ENCODE measurements at regions not wholly inside any gene's neighbourhood (a gene's known extent, or its start where the extent isn't known, plus 50 kb on each side); places are given as distances from the start of the nearest gene placed in this dataset.

- TF ChIP-seq MAFK (IDR thresholded peaks at IDR 0.05; ENCODE audit: low read depth, low read length) (no peak), ELK1 (IDR thresholded peaks at IDR 0.05; ENCODE audit: borderline replicate concordance, low read depth, low read length) (no peak), MXI1 (IDR thresholded peaks at IDR 0.05; ENCODE audit: borderline replicate concordance, low read depth, low read length) (no peak), RCOR1 (IDR thresholded peaks at IDR 0.05; ENCODE audit: insufficient replicate concordance, low read length) (no peak), NFE2L2 (IDR thresholded peaks at IDR 0.05; ENCODE audit: low read depth, low read length) (no peak), BHLHE40 (IDR thresholded peaks at IDR 0.05; ENCODE audit: low read depth, low read length) (no peak), CHD1 (IDR thresholded peaks at IDR 0.05; ENCODE audit: low read depth, low read length) (no peak), MAZ (IDR thresholded peaks at IDR 0.05; ENCODE audit: borderline replicate concordance, low read depth, low read length) (no peak), RAD21 (IDR thresholded peaks at IDR 0.05; ENCODE audit: low read length) (no peak), SMC3 (IDR thresholded peaks at IDR 0.05; ENCODE audit: low read depth, low read length) (no peak), POLR2A (IDR thresholded peaks at IDR 0.05; ENCODE audit: low read depth, low read length) (no peak)
- 42% methylated on average over 32 of the region's 75 CpGs; no CpG with 5 or more reads in 1 of the 2 experiments for WGBS, 2 experiments (ENCODE audit: extremely low coverage in 2 of 2, insufficient read length in 1 of 2)
- no peak for ATAC-seq (ENCODE audit: low read depth)
Observed at GRCh38 chr17:21843318-21843865, 151.1 kb downstream of the KCNJ18 start.

More at GRCh38 chr17:21843318-21843865, 151.1 kb downstream of the KCNJ18 start:
- Histone ChIP-seq H4K8ac (ENCODE audit: low read depth in 2 of 2, low read length in 2 of 2) (no peak overlapping the region), H3K4me3 (ENCODE audit: insufficient read depth, low read depth, low read length) (no peak overlapping the region), H3K9ac (ENCODE audit: low read depth, low read length) (no peak overlapping the region), H3K4me2 (ENCODE audit: low read depth, low read length) (no peak overlapping the region), H2BK20ac (ENCODE audit: low read depth, low read length) (no peak overlapping the region), H2AFZ (replicated peaks; ENCODE audit: low read length, poor library complexity) (no peak overlapping the region), H3K4me1 (ENCODE audit: control insufficient read depth, insufficient read depth, low read length) (no peaks in the 10 kb centered on the region), H3K27ac (ENCODE audit: insufficient read depth, low read length) (no peak overlapping the region), H3K9me1 (ENCODE audit: insufficient read depth, low read length) (no peaks in the 10 kb centered on the region), H3K14ac (replicated peaks; ENCODE audit: low read depth, low read length) (no peak overlapping the region), H2BK15ac (ENCODE audit: low read depth, low read length) (no peak overlapping the region), H3K4ac (ENCODE audit: low read depth, low read length) (no peak overlapping the region), H3K9me3 (ENCODE audit: control insufficient read depth, insufficient read depth, low read length) (peaks cover 3% of the 10 kb centered on the region; the same call in 1 of the 2 replicates), H2BK120ac (ENCODE audit: low read depth, low read length) (no peak overlapping the region), H2AK5ac (ENCODE audit: low read depth, low read length) (no peak overlapping the region), H2AK9ac (replicated peaks; ENCODE audit: low read depth, low read length, poor library complexity) (no peak overlapping the region), H4K91ac (ENCODE audit: insufficient read depth, low read depth, low read length) (no peak overlapping the region), H2BK5ac (ENCODE audit: low read depth, low read length, poor library complexity, severe bottlenecking) (no peak overlapping the region), H3K27me3 (ENCODE audit: control insufficient read depth, insufficient read depth, low read length) (no peaks in the 10 kb centered on the region), H3K79me1 (ENCODE audit: low read depth in 1 of 2, low read length in 2 of 2) (no peaks in the 10 kb centered on the region), H3K23ac (ENCODE audit: low read depth, low read length) (no peak overlapping the region), H3K36me3 (ENCODE audit: control insufficient read depth, insufficient read depth, low read length) (no peaks in the 10 kb centered on the region), H3K18ac (ENCODE audit: low read depth, low read length) (no peak overlapping the region), H4K5ac (ENCODE audit: low read depth, low read length) (no peak overlapping the region), H3K56ac (ENCODE audit: extremely low read depth, insufficient read depth, low read length) (no peak overlapping the region), H4K20me1 (ENCODE audit: insufficient read depth, low read length) (no peaks in the 10 kb centered on the region)
- DNase-seq = no peak
- CTCF ChIA-PET = no interaction called here
- POLR2A ChIA-PET (ENCODE audit: unreplicated experiment) = no interaction called here
- BruUV-seq (replicated peaks) = no TSS peak
- intact Hi-C loops (cut with micrococcal nuclease) = no loop called here
- in situ Hi-C loops (cut with MboI; ENCODE audit: low sequenced_read_pairs) = no loop called here
- dilution Hi-C loops (cut with HindIII; ENCODE audit: low sequenced_read_pairs, unreplicated experiment) = no loop called here

All from IMR-90 (cell line).